ENCODE measurements at regions not wholly inside any gene's neighbourhood (a gene's known extent, or its start where the extent isn't known, plus 50 kb on each side); places are given as distances from the start of the nearest gene placed in this dataset.
"Not testable (repeated sequence)": the region's sequence is repeated elsewhere in the genome, so short reads cannot be mapped to it uniquely, and the experiment has no call there.

- TF ChIP-seq, protein P1, sequence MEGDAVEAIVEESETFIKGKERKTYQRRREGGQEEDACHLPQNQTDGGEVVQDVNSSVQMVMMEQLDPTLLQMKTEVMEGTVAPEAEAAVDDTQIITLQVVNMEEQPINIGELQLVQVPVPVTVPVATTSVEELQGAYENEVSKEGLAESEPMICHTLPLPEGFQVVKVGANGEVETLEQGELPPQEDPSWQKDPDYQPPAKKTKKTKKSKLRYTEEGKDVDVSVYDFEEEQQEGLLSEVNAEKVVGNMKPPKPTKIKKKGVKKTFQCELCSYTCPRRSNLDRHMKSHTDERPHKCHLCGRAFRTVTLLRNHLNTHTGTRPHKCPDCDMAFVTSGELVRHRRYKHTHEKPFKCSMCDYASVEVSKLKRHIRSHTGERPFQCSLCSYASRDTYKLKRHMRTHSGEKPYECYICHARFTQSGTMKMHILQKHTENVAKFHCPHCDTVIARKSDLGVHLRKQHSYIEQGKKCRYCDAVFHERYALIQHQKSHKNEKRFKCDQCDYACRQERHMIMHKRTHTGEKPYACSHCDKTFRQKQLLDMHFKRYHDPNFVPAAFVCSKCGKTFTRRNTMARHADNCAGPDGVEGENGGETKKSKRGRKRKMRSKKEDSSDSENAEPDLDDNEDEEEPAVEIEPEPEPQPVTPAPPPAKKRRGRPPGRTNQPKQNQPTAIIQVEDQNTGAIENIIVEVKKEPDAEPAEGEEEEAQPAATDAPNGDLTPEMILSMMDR (IDR thresholded peaks at IDR 0.05) = no peak
- no peak for TF ChIP-seq POLR2A (IDR thresholded peaks at IDR 0.05)
- peaks cover 0 to 9% of the 10 kb centered on the region in 2 donors for H3K27me3 ChIP-seq
- no peaks in the 10 kb centered on the region for H3K4me1 ChIP-seq
- no peak for DNase-seq
- H3K4me3 ChIP-seq = no peak overlapping the region
- H3K9me3 ChIP-seq = no peaks in the 10 kb centered on the region
- intact Hi-C loops (cut with DNase I; ENCODE audit: low total_unique reads) = no loop called here
- H3K27ac ChIP-seq = no peak overlapping the region
- no peaks in the 10 kb centered on the region for H3K36me3 ChIP-seq
Observed at GRCh38 chrX:117400005-117400404, 716.6 kb downstream of the KLHL13 start.

DNA sequence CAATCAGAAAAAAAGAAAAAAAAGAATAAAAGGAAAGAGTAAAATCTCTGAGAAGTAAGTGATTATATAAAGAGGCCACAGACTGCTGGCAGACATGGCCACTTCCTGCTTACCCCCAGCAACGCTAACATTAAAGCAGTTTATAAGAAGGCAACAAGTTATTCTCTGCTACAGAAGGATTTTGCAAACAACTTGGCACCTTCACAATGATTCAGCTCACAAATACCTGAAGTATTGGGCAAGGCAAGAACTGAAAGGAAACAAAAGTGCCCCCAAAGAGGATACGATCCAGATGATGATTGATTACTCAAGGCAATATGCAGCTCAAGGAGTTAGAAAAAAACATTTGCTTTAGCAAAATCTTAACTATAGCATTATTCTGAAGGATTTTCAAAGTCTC lies 718.8 kb downstream of the KLHL13 start:
- intact Hi-C loops (cut with DNase I; ENCODE audit: low total_unique reads) = no loop called here
- Histone ChIP-seq H3K9me3 (no peaks in the 10 kb centered on the region), H3K27me3 (no peaks in the 10 kb centered on the region), H3K27ac (no peak overlapping the region), H3K36me3 (no peaks in the 10 kb centered on the region), H3K4me3 (no peak overlapping the region), H3K4me1 (no peaks in the 10 kb centered on the region)
- TF ChIP-seq, protein P1 (IDR thresholded peaks at IDR 0.05) = no peak
- TF ChIP-seq POLR2A (IDR thresholded peaks at IDR 0.05) = no peak
- DNase-seq = no peak

- H3K9me3 ChIP-seq; DNase-seq; intact Hi-C loops (cut with DNase I; ENCODE audit: low total_unique reads); H3K27ac ChIP-seq; H3K4me1 ChIP-seq; H3K4me3 ChIP-seq; H3K36me3 ChIP-seq; H3K27me3 ChIP-seq: not testable (repeated sequence)
Observed at GRCh38 chrX:117394506-117395070, 722.0 kb downstream of the KLHL13 start.

- intact Hi-C loops (cut with DNase I; ENCODE audit: low total_unique reads); H3K4me1 ChIP-seq; H3K4me3 ChIP-seq; H3K27me3 ChIP-seq; DNase-seq; H3K27ac ChIP-seq; H3K9me3 ChIP-seq; H3K36me3 ChIP-seq: not testable (repeated sequence)
Observed at GRCh38 chrX:117392360-117392759, 724.2 kb downstream of the KLHL13 start.

- intact Hi-C loops (cut with DNase I; ENCODE audit: low total_unique reads) = no loop called here
- no peaks in the 10 kb centered on the region for H3K27me3 ChIP-seq
- H3K27ac ChIP-seq = no peak overlapping the region
- DNase-seq = no peak
- no peaks in the 10 kb centered on the region for H3K36me3 ChIP-seq
- no peaks in the 10 kb centered on the region for H3K4me1 ChIP-seq
- TF ChIP-seq, protein P1 (IDR thresholded peaks at IDR 0.05) = no peak
- TF ChIP-seq POLR2A (IDR thresholded peaks at IDR 0.05) = no peak
- H3K9me3 ChIP-seq = no peaks in the 10 kb centered on the region
- no peak overlapping the region for H3K4me3 ChIP-seq
Observed at GRCh38 chrX:117376460-117376859, 740.1 kb downstream of the KLHL13 start.

GRCh38 chrX:117335209-117335608 lies 781.4 kb downstream of the KLHL13 start:
- intact Hi-C loops (cut with DNase I; ENCODE audit: low total_unique reads) = no loop called here
- Histone ChIP-seq H3K36me3 (no peaks in the 10 kb centered on the region), H3K4me1 (no peaks in the 10 kb centered on the region), H3K4me3 (no peak overlapping the region), H3K27me3 (no peaks in the 10 kb centered on the region), H3K27ac (no peak overlapping the region), H3K9me3 (no peaks in the 10 kb centered on the region)
- no peak for DNase-seq
- TF ChIP-seq, protein P1 (IDR thresholded peaks at IDR 0.05) = no peak
- TF ChIP-seq POLR2A (IDR thresholded peaks at IDR 0.05) = no peak

Measured in uterus (tissue), 3 donors.